GM19438 (cell line): ENCODE measurements at regions not wholly inside any gene's neighbourhood (a gene's known extent, or its start where the extent isn't known, plus 50 kb on each side); places are given as distances from the start of the nearest gene placed in this dataset.
"Not testable (repeated sequence)": the region's sequence is repeated elsewhere in the genome, so short reads cannot be mapped to it uniquely, and the experiment has no call there.

Experiments used
- ATAC-seq: cut with Tn5 transposase; IDR thresholded peaks from one replicate; pipeline ENCODE4 v1.9.1; 2021; ENCODE audit warnings: low read depth; ENCODE audit not compliant: unreplicated experiment

GRCh38 chr9:66764799-66765493 is 135.6 kb upstream of the ZNF658 start:
- peak; percentile 98 for ATAC-seq

GRCh38 chr9:66765531-66765930 is 135.0 kb upstream of the ZNF658 start:
- ATAC-seq, result not testable (repeated sequence)

GRCh38 chr9:66771504-66771903 is 129.0 kb upstream of the ZNF658 start:
- not testable (repeated sequence) for ATAC-seq

DNA sequence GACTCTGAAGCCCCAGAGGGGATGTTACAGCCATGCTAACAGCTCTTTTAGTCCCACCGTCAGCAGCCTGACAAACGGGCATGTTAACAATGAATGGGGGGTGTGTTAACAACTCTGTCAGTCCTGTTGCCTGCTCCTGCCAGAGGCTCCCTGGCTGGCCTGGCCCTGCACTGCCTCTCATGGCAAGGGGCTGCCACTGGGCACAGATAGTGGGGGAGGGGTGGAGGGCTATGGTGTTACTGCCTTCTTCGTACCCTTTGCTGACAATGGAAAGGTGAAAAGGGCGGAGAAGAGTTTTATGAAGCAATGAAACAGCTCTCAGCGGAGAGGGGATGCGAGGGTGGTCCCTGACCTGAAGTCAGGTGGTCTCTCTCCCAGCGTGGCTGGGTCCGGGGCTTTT is 125.9 kb upstream of the ZNF658 start:
- not testable (repeated sequence) for ATAC-seq

GRCh38 chr9:66779944-66780661 is 120.4 kb upstream of the ZNF658 start:
- ATAC-seq, result not testable (repeated sequence)

DNA sequence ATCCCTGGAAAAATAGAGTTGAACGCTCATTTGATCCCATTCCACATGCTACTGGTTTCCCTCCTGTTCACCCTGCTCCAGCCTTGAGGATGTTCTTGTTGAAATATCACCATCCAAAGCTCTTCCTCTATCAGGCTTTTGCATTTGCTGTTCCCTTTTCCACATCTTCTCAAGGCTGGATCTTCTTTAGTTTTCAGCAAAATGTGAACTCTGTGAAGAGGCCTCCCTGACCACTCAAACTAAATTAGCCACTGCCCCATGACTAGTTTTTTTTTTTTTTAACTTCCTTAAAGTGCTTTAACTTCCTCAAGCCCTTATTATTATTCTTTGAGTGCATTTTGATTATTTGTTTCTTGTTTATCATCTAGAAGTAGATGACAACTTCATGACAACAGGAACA is 119.3 kb upstream of the ZNF658 start:
- not testable (repeated sequence) for ATAC-seq

DNA sequence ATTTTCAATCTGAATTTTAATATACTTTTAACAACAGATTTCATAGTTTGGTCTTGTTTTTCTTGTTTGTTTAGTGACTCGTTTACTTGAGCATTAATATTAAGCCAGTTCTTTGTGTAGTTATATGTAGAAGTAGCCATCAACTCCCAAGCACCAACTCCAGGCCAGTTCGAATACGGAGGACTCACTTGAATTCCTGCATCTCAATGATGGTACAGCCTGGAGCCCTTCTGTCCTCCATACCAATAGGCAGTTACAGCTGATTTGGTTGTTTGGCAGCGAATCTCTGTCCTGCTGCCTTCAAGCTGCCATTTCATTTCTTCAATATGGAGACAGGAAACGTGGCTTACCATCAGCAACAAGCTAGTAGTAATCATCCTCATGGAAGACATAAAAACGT is 118.5 kb upstream of the ZNF658 start:
- ATAC-seq, result not testable (repeated sequence)

GRCh38 chr9:66785603-66786002 is 114.9 kb upstream of the ZNF658 start:
- not testable (repeated sequence) for ATAC-seq

GRCh38 chr9:66791092-66791750 is 109.3 kb upstream of the ZNF658 start:
- not testable (repeated sequence) for ATAC-seq

DNA sequence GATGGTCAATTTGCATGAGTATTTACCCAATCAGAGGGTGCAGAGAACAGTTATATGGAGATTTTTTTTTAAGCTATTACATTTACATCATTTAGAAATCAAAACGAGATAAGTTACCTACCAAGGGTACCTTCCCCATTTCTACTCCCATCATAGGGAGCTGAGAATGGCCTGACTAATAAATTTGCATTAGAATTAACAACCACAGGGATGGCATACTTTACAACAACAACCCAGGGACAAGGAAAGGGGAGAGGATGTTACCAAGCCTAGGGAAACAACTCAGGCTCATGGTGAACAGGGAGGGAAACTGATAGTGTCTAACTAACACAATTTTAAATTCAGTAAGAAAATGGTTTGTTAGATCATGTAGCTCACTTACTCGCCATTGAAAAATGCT is 105.8 kb upstream of the ZNF658 start:
- not testable (repeated sequence) for ATAC-seq

GRCh38 chr9:66795723-66796503 is 104.6 kb upstream of the ZNF658 start:
- ATAC-seq, result not testable (repeated sequence)

- ATAC-seq, result not testable (repeated sequence)
Observed at GRCh38 chr9:66797905-66798616, 102.5 kb upstream of the ZNF658 start.

GRCh38 chr9:66803619-66804018 is 96.9 kb upstream of the ZNF658 start:
- not testable (repeated sequence) for ATAC-seq

DNA sequence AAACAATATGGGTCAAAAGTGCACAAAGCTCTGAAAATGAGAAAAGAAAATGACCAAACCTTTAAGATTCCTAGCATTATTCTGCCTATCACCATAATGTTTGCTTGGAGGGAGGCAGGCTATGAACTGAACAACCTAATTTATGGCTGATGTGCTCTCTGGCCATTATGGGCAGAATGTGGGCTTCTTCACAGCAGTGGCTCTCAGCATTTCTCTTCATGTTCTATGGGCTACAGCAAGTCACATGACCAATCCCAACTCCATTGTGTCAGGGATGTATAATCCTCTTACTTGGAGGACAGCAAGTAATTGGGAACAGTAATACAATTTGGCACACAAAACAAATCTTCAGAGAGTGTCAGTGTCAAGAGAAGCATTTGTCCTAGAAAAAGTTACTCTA is 90.3 kb upstream of the ZNF658 start:
- ATAC-seq, result not testable (repeated sequence)

DNA sequence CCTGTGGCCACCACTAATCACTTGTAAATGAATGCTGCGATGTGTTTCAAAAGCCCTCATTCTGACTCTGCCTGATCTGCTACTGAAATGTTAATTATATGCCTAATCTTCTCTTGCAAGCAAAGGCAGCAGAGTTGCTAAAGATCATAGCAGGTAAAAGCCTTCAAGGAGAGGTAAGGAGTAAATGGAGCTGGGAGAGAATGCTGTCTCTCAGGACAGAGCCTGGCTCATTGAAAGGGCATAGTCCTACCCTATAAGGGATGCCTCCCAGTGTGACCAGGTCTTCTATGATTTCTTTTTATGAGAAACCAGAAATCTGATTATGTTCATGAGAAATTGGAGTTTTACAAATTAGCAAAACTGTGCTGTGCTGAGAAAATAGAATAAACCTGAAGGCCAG is 88.2 kb upstream of the ZNF658 start:
- not testable (repeated sequence) for ATAC-seq

- ATAC-seq, result not testable (repeated sequence)
Observed at GRCh38 chr9:66812967-66813366, 87.6 kb upstream of the ZNF658 start.

- not testable (repeated sequence) for ATAC-seq
Observed at GRCh38 chr9:66814038-66814437, 86.5 kb upstream of the ZNF658 start.

DNA sequence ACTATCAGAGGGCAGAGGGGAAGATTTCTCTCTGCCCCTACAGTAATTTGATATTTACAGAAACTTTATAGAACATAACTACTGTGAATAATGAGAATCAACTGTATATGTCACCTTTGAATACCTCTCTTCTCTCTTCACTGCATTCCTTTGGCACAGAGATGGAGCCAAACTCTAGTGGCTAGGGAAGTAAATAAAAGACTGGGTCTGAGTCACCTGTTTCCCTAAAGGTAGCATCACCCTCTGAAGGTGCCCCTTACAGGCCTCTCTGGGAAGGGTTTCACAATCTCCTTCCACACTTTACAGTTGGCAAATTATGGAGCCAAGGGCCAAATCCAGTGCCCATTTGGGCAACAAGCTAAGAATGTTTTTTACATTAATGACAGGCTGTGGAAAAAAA is 81.0 kb upstream of the ZNF658 start:
- not testable (repeated sequence) for ATAC-seq

DNA sequence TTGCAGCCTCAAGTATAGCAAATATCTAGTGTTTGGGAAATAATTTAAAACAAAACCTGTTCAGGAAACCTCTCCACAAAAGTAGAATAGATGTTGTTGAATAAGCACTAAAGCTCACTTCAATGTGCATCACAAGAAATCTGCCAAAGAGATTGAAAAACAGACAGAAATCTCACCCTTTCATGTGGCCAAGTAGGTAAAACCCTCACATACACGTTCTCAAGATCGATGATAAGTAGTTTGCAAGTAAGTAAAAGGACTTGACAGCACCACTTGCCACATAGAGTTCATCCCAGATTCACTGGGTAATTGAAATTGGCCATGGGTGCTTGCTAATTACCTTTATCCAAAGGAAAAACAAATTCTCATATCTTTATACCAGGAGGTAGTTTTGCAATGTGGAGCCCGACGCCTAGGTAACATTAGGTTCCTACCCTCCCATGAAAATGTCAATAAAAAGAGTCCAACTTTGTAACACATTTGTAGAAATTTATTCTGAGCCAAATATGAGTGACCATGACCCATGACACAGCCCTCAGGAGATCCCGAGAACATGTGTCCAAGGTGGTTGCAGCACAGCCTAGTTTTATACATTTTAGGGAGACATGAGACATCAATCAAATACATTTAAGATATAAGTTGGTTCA is 80.4 kb upstream of the ZNF658 start:
- not testable (repeated sequence) for ATAC-seq
